Neural cell (in vitro differentiated cells): ENCODE measurements at regions not wholly inside any gene's neighbourhood (a gene's known extent, or its start where the extent isn't known, plus 50 kb on each side); places are given as distances from the start of the nearest gene placed in this dataset.

Experiments
- H2AFZ ChIP-seq: fragments of 200-600, 300-800 bp; sonication (generic), shearing (Covaris generic); 2 replicates; pipeline ENCODE4 v1.6.0; 2014; ENCODE audit warnings: low read depth, mild to moderate bottlenecking, antibody characterized with exemption, low read length, moderate library complexity
- H3F3A ChIP-seq: fragments of 200-600 bp; shearing (Covaris generic); 2 replicates; pipeline ENCODE4 v1.6.1; 2016; ENCODE audit warnings: mild to moderate bottlenecking, moderate library complexity, mixed read lengths, antibody characterized with exemption, low read length; ENCODE audit not compliant: insufficient read depth, poor library complexity, severe bottlenecking
- H3K27ac ChIP-seq: fragments of 200-600, 300-800 bp; sonication (generic), shearing (Covaris generic); 2 replicates; pipeline ENCODE4 v1.5.1; 2014; ENCODE audit warnings: mild to moderate bottlenecking, low read length, moderate library complexity
- H3K27me3 ChIP-seq: fragments of 300-800, 200-600 bp; sonication (generic), shearing (Covaris generic); 2 replicates; pipeline ENCODE4 v1.6.0; 2014; ENCODE audit warnings: mild to moderate bottlenecking, low read depth, low read length, moderate library complexity; ENCODE audit not compliant: insufficient read depth
- H3K36me3 ChIP-seq: fragments of 300-800, 200-600 bp; sonication (generic), shearing (Covaris generic); 2 replicates; pipeline ENCODE4 v1.5.1; 2014; ENCODE audit warnings: mild to moderate bottlenecking, antibody characterized with exemption, low read length, moderate library complexity; ENCODE audit not compliant: insufficient read depth
- H3K4me2 ChIP-seq: fragments of 300-800, 200-600 bp; sonication (generic), shearing (Covaris generic); 2 replicates; pipeline ENCODE4 v1.6.0; 2014; ENCODE audit warnings: mild to moderate bottlenecking, low read length
- H3K4me3 ChIP-seq: fragments of 300-800, 200-600 bp; sonication (generic), shearing (Covaris generic); 2 replicates; pipeline ENCODE4 v1.5.1; 2014; ENCODE audit warnings: mild to moderate bottlenecking, low read length, moderate library complexity
- H3K79me2 ChIP-seq: fragments of 200-600 bp; shearing (Covaris generic); replicated peaks from 2 replicates; pipeline ENCODE4 v1.6.0; 2014; ENCODE audit warnings: mild to moderate bottlenecking, low read length, moderate library complexity; ENCODE audit not compliant: insufficient read depth
- H3K9ac ChIP-seq: fragments of 300-800, 200-600 bp; sonication (generic), shearing (Covaris generic); 2 replicates; pipeline ENCODE4 v1.6.1; 2016; ENCODE audit warnings: mild to moderate bottlenecking, low read length, mixed read lengths
- H3K9me2 ChIP-seq: fragments of 200-600 bp; shearing (Covaris generic); 2 replicates; pipeline ENCODE4 v1.6.1; 2016; ENCODE audit warnings: mild to moderate bottlenecking, low read length, mixed read lengths; ENCODE audit not compliant: insufficient read depth
- H3K9me3 ChIP-seq: fragments of 200-600, 300-800 bp; sonication (generic), shearing (Covaris generic); 2 replicates; pipeline ENCODE4 v1.6.1; 2016; ENCODE audit warnings: mild to moderate bottlenecking, mixed run types, low read length, moderate library complexity, mixed read lengths
- H4K20me1 ChIP-seq: fragments of 200-600 bp; shearing (Covaris generic); 2 replicates; pipeline ENCODE4 v1.6.1; 2016; ENCODE audit warnings: mild to moderate bottlenecking, mixed run types; ENCODE audit not compliant: insufficient read depth
- CTCF ChIP-seq: fragments of 450-650 bp; IDR thresholded peaks from 2 replicates; pipeline ENCODE4 v1.5.1; 2014; ENCODE audit warnings: antibody characterized with exemption, mild to moderate bottlenecking, moderate library complexity; ENCODE audit not compliant: poor library complexity, severe bottlenecking
- EP300 ChIP-seq: fragments of 450-650 bp; conservative IDR thresholded peaks from 2 replicates; pipeline ENCODE4 v1.6.1; 2014; ENCODE audit warnings: antibody characterized with exemption, mild to moderate bottlenecking, moderate library complexity; ENCODE audit not compliant: poor library complexity, severe bottlenecking
- EZH2 ChIP-seq: fragments of 200-600, 300-800 bp; shearing (Covaris generic), sonication (generic); IDR thresholded peaks from 2 replicates; pipeline ENCODE4 v1.6.1; 2014; ENCODE audit warnings: antibody characterized with exemption, low read length, borderline replicate concordance, mild to moderate bottlenecking; ENCODE audit not compliant: insufficient read depth, poor library complexity, severe bottlenecking
- MXI1 ChIP-seq: fragments of 450-650 bp; conservative IDR thresholded peaks from 2 replicates; pipeline ENCODE4 v1.6.1; 2014; ENCODE audit warnings: antibody characterized with exemption, mild to moderate bottlenecking; ENCODE audit not compliant: poor library complexity, severe bottlenecking
- POLR2AphosphoS5 ChIP-seq: IDR thresholded peaks from 2 replicates; pipeline ENCODE4 v1.6.1; 2012
- RAD21 ChIP-seq: fragments of 450-650 bp; conservative IDR thresholded peaks from 2 replicates; pipeline ENCODE4 v1.6.1; 2014; ENCODE audit warnings: antibody characterized with exemption, mild to moderate bottlenecking, moderate library complexity
- REST ChIP-seq: IDR thresholded peaks from 2 replicates; pipeline ENCODE4 v1.6.1; 2012; ENCODE audit warnings: borderline replicate concordance
- SMC3 ChIP-seq: fragments of 450-650 bp; conservative IDR thresholded peaks from 2 replicates; pipeline ENCODE4 v1.6.1; 2014; ENCODE audit warnings: antibody characterized with exemption, mild to moderate bottlenecking, moderate library complexity; ENCODE audit not compliant: poor library complexity
- TAF1 ChIP-seq: IDR thresholded peaks from 2 replicates; pipeline ENCODE4 v1.6.1; 2012; ENCODE audit warnings: low read depth

- no peaks in the 10 kb centered on the region for H3K36me3 ChIP-seq
- TF ChIP-seq MXI1, result no peak
- no peak for TF ChIP-seq EZH2
- no peak for TF ChIP-seq REST
- TF ChIP-seq EP300, result no peak
- no peak for TF ChIP-seq SMC3
- no peak for TF ChIP-seq TAF1
- no peak for TF ChIP-seq RAD21
- TF ChIP-seq POLR2AphosphoS5, result no peak
- TF ChIP-seq CTCF, result no peak
- no peaks in the 10 kb centered on the region for H3K27me3 ChIP-seq
These were observed 180.0 kb downstream of the DAD1 start for GRCh38 chr14:22409006-22409405.

GRCh38 chr14:22408547-22408946, 180.5 kb downstream of the DAD1 start:
- no peak overlapping the region for H3K9ac ChIP-seq
- H3K27ac ChIP-seq, result no peak overlapping the region
- no peak overlapping the region for H3K4me3 ChIP-seq
- no peaks in the 10 kb centered on the region for H3K79me2 ChIP-seq
- no peaks in the 10 kb centered on the region for H3K27me3 ChIP-seq
- H2AFZ ChIP-seq, result no peak overlapping the region
- H3K9me2 ChIP-seq, result no peaks in the 10 kb centered on the region
- H3K4me2 ChIP-seq, result no peak overlapping the region
- no peaks in the 10 kb centered on the region for H4K20me1 ChIP-seq
- no peaks in the 10 kb centered on the region for H3K36me3 ChIP-seq
- H3F3A ChIP-seq, result no peaks in the 10 kb centered on the region
- no peaks in the 10 kb centered on the region for H3K9me3 ChIP-seq
- TF ChIP-seq EP300, result no peak
- TF ChIP-seq RAD21, result no peak
- no peak for TF ChIP-seq TAF1
- no peak for TF ChIP-seq SMC3
- no peak for TF ChIP-seq REST
- no peak for TF ChIP-seq CTCF
- no peak for TF ChIP-seq MXI1
- TF ChIP-seq POLR2AphosphoS5, result no peak
- no peak for TF ChIP-seq EZH2

More at GRCh38 chr14:22409006-22409405, 180.0 kb downstream of the DAD1 start:
- Histone ChIP-seq H3K27ac (no peak overlapping the region), H3K79me2 (no peaks in the 10 kb centered on the region), H4K20me1 (no peaks in the 10 kb centered on the region), H3K9me2 (no peaks in the 10 kb centered on the region), H2AFZ (no peak overlapping the region), H3K9me3 (no peaks in the 10 kb centered on the region), H3F3A (no peaks in the 10 kb centered on the region), H3K9ac (no peak overlapping the region), H3K4me3 (no peak overlapping the region), H3K4me2 (no peak overlapping the region)
